Ovary (tissue), 7 donors: ENCODE measurements at regions not wholly inside any gene's neighbourhood (a gene's known extent, or its start where the extent isn't known, plus 50 kb on each side); places are given as distances from the start of the nearest gene placed in this dataset.

Source experiments
- DNase-seq, 5 donors: peaks; one replicate each; pipeline ENCODE4 v3.0.0-alpha.2; 2019 to 2020
- H3K27ac ChIP-seq, 2 donors: fragments of 200-600 bp; one replicate each; pipeline versions ENCODE4 v1.5.1 to v1.8.0; 2019 to 2022
- H3K27me3 ChIP-seq: fragments of 200-600 bp; one replicate; pipeline ENCODE4 v1.8.0; 2022
- H3K36me3 ChIP-seq: fragments of 200-600 bp; sonication (generic); one replicate; pipeline ENCODE4 v1.5.1; 2019
- H3K4me1 ChIP-seq: one replicate; pipeline ENCODE4 v1.8.1; 2013; ENCODE audit warnings: mild to moderate bottlenecking, moderate library complexity; ENCODE audit not compliant: insufficient read depth
- H3K4me3 ChIP-seq: fragments of 200-600 bp; sonication (generic); one replicate; pipeline ENCODE4 v1.5.1; 2017
- H3K9me3 ChIP-seq, 2 donors: fragments of 200-600 bp in 1 of 2; sonication (generic) in 1 of 2; one replicate each; pipeline versions ENCODE4 v1.5.1 to v1.8.1; 2013 to 2019; ENCODE audit warnings: mild to moderate bottlenecking in 1 of 2, moderate library complexity in 1 of 2
- EP300 ChIP-seq: sonication (generic); formaldehyde crosslinking; IDR thresholded peaks from one replicate; pipeline ENCODE4 v1.6.1; 2017; ENCODE audit warnings: antibody characterized with exemption
- POLR2A ChIP-seq: fragments of 450-650 bp; IDR thresholded peaks from one replicate; pipeline ENCODE4 v1.6.1; 2017; ENCODE audit warnings: antibody characterized with exemption, mild to moderate bottlenecking, moderate library complexity
- WGBS, 3 donors: extraction: QIAGEN DNeasy Blood & Tissue Kit in 1 of 3; methylation state at CpG; one replicate each; pipeline versions ENCODE4 v1.1.5 to v1.1.7; 2013 to 2017; 5-methylcytosine and 5-hydroxymethylcytosine counted together
- intact Hi-C, 4 donors: fragments of 100-400 bp; cut with DNase I; formaldehyde crosslinking; loops; one replicate each; pipeline versions ENCODE4 v1.11.0 to v1.15.1; 2022 to 2023
- TF ChIP-seq, protein P1 (sequence below), 3 donors: fragments of 450-650 bp in 2 of 3; fragments of 200-600 bp in 1 of 3; IDR thresholded peaks; one replicate each; pipeline versions ENCODE4 v1.5.1 to v1.8.0; 2016 to 2022; ENCODE audit warnings: antibody characterized with exemption in 3 of 3, mild to moderate bottlenecking in 1 of 3
- donor health status: DM: no; HTN: no; CAD: no; lungs with moderate emphysema.
- donor health status: DM: no; HTN: no; CAD: no.
- donor health status: Bipolar disorder and iron deficiency.
- donor health status: DM: no; HTN: no; CAD: no.
- donor health status: DM: yes; HTN: yes; CAD: no.

GRCh38 chr5:125695996-125696655 is 727.1 kb upstream of the GRAMD2B start:
- Histone ChIP-seq H3K36me3 (no peaks in the 10 kb centered on the region), H3K4me3 (no peak overlapping the region), H3K27me3 (no peaks in the 10 kb centered on the region), H3K9me3 (no peaks in the 10 kb centered on the region), H3K4me1 (peaks cover 5% of the 10 kb centered on the region), H3K27ac (no peak overlapping the region)
- TF ChIP-seq, protein P1, sequence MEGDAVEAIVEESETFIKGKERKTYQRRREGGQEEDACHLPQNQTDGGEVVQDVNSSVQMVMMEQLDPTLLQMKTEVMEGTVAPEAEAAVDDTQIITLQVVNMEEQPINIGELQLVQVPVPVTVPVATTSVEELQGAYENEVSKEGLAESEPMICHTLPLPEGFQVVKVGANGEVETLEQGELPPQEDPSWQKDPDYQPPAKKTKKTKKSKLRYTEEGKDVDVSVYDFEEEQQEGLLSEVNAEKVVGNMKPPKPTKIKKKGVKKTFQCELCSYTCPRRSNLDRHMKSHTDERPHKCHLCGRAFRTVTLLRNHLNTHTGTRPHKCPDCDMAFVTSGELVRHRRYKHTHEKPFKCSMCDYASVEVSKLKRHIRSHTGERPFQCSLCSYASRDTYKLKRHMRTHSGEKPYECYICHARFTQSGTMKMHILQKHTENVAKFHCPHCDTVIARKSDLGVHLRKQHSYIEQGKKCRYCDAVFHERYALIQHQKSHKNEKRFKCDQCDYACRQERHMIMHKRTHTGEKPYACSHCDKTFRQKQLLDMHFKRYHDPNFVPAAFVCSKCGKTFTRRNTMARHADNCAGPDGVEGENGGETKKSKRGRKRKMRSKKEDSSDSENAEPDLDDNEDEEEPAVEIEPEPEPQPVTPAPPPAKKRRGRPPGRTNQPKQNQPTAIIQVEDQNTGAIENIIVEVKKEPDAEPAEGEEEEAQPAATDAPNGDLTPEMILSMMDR (IDR thresholded peaks at IDR 0.05) = no peak
- TF ChIP-seq EP300 (no peak), POLR2A (no peak)
- WGBS, 3 donors = 48 to 74% (median 55%) methylated on average over 4 of the region's 4 CpGs
- intact Hi-C loops = no loop called here
- no peak for DNase-seq

GRCh38 chr5:125696762-125697161 is 726.4 kb upstream of the GRAMD2B start:
- intact Hi-C loops = no loop called here
- Histone ChIP-seq H3K4me1 (peaks cover 5% of the 10 kb centered on the region), H3K9me3 (no peaks in the 10 kb centered on the region), H3K36me3 (no peaks in the 10 kb centered on the region), H3K4me3 (no peak overlapping the region), H3K27me3 (no peaks in the 10 kb centered on the region), H3K27ac (no peak overlapping the region)
- TF ChIP-seq EP300 (no peak), POLR2A (no peak)
- TF ChIP-seq, protein P1 (IDR thresholded peaks at IDR 0.05) = no peak
- DNase-seq = no peak
- 85 to 94% (median 90%) methylated on average over 2 of the region's 2 CpGs for WGBS, 3 donors

DNA sequence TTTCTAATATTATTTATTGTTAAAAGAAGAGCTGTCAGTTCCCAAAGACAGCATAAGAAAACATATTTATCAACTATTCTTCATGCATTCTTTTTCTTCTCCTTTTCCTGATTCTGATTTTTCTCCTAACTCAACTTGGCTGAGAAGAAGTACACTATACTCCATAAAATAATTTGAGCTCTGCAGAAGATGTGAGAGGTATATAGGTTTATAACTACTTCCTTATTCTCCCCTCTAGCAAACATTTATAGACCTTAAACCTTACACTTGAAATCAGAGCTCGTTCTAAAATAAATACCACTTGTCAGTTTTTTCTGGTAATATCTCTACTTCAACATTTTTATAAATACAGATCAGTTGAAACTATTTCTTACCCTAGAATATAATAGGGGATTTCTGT is 724.8 kb upstream of the GRAMD2B start:
- TF ChIP-seq, protein P1 (IDR thresholded peaks at IDR 0.05) = no peak
- TF ChIP-seq POLR2A = no peak
- TF ChIP-seq EP300 = no peak
- no peaks in the 10 kb centered on the region for H3K27me3 ChIP-seq
- no peak for DNase-seq
- no peak overlapping the region for H3K4me3 ChIP-seq
- H3K27ac ChIP-seq = no peak overlapping the region
- intact Hi-C loops = no loop called here
- H3K36me3 ChIP-seq = no peaks in the 10 kb centered on the region
- H3K9me3 ChIP-seq = no peaks in the 10 kb centered on the region
- H3K4me1 ChIP-seq = peaks cover 5% of the 10 kb centered on the region
- WGBS, 3 donors = 34 to 82% (median 82%) methylated on average over 1 of the region's 1 CpG

DNA sequence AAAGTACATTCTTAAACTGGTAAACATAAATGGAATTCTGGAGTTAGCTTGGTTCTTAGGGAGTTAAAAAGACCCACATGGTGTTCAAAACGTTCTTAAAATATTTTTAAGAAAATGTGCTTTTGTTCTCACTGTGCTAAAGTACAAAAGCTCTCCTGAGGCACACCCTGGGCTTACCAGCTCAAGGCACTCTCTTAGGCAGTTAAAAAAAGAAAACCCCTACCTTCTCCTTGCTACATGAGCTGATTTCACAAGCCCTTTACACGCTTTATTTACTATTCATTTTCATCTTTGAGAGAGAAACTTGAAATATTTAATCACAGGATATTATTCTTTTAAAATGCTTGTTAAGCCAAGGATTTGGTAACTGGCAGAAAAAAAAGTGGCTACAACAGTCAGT is 723.3 kb upstream of the GRAMD2B start:
- no peaks in the 10 kb centered on the region for H3K9me3 ChIP-seq
- TF ChIP-seq POLR2A = no peak
- TF ChIP-seq, protein P1 (IDR thresholded peaks at IDR 0.05) = no peak
- no peak for TF ChIP-seq EP300
- no peak overlapping the region for H3K27ac ChIP-seq
- no peak overlapping the region for H3K4me3 ChIP-seq
- WGBS, 3 donors = 7 to 10% (median 8%) methylated on average over 2 of the region's 2 CpGs
- no peaks in the 10 kb centered on the region for H3K36me3 ChIP-seq
- intact Hi-C loops = no loop called here
- H3K4me1 ChIP-seq = peaks cover 5% of the 10 kb centered on the region
- no peak for DNase-seq
- H3K27me3 ChIP-seq = no peaks in the 10 kb centered on the region
